ENCODE measurements at regions not wholly inside any gene's neighbourhood (a gene's known extent, or its start where the extent isn't known, plus 50 kb on each side); places are given as distances from the start of the nearest gene placed in this dataset.

DNA sequence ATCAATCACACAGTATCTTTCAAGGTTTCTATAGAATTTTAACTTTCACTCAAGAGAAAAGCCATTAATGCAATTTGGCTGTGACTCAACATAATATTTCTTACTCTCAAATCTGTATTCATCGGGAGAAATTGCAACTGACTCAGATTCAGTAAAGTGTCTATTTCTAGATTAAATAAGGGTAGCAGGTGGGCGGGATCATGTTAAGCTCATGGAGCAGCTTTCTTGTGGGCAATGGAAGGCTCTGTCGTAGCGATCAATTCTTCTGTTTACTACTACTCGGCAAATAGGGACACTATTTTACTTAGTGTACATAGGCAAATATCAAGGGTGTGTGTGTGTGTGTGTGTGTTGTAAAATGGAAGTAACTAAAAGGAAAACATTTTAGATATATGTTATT lies 423.6 kb upstream of the NEGR1 start:
- Histone ChIP-seq H3K4me3 (ENCODE audit: insufficient read depth, low read length, poor library complexity, severe bottlenecking) (no peak overlapping the region), H3K27ac (ENCODE audit: low read depth, low read length) (no peak overlapping the region), H3F3A (ENCODE audit: insufficient read depth) (no peaks in the 10 kb centered on the region), H3K9ac (ENCODE audit: low read length) (no peak overlapping the region), H3K36me3 (ENCODE audit: low read length) (no peaks in the 10 kb centered on the region), H3K27me3 (ENCODE audit: low read length) (no peaks in the 10 kb centered on the region), H4K20me1 (ENCODE audit: low read depth, low read length) (no peaks in the 10 kb centered on the region), H3K79me2 (ENCODE audit: insufficient read depth, low read length) (no peaks in the 10 kb centered on the region), H3K4me2 (ENCODE audit: low read depth, low read length, poor library complexity, severe bottlenecking) (no peak overlapping the region), H3K9me3 (ENCODE audit: insufficient read depth, low read length) (no peaks in the 10 kb centered on the region), H3K9me2 (replicated peaks; ENCODE audit: insufficient read depth, low read length) (no peaks in the 10 kb centered on the region), H2AFZ (ENCODE audit: low read depth, low read length, severe bottlenecking) (no peak overlapping the region)
- TF ChIP-seq EZH2phosphoT487 (conservative IDR thresholded peaks at IDR 0.05; ENCODE audit: low read length) (no peak), CTCF (IDR thresholded peaks at IDR 0.05; ENCODE audit: insufficient read depth, low read length, poor library complexity, severe bottlenecking) (no peak)

DNA sequence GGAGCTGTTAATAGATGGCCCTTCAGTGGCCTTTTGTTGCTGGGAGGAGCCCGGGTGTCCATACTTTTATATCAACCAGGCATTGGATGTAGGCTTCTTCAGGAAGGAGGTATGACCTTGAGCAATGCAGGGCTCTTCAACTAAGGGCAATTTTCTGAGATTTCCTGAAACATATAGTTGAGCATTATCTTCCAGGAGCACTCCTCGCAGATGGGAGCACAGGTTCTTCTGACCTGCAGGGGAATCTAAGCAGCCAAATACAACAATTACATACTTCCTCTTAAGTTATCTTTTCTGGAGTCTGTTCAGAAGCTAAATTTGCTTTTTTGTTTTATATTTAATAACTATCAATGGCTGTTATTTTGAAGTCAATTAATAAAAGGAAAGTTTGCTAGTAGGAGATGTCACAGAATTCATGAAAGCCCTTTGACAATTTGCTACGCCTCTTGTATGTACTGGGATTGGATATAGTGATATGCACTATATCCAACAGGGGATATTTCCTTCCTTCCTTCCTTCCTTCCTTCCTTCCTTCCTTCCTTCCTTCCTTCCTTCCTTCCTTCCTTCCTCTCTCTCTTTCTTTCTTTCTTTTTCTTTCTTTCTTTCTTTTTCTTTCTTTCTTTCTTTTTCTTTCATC lies 422.6 kb upstream of the NEGR1 start:
- Histone ChIP-seq H3K9ac (ENCODE audit: low read length) (no peak overlapping the region), H3K9me2 (replicated peaks; ENCODE audit: insufficient read depth, low read length) (no peaks in the 10 kb centered on the region), H3K27me3 (ENCODE audit: low read length) (no peaks in the 10 kb centered on the region), H3K79me2 (ENCODE audit: insufficient read depth, low read length) (no peaks in the 10 kb centered on the region), H3K27ac (ENCODE audit: low read depth, low read length) (no peak overlapping the region), H3F3A (ENCODE audit: insufficient read depth) (no peaks in the 10 kb centered on the region), H2AFZ (ENCODE audit: low read depth, low read length, severe bottlenecking) (no peak overlapping the region), H3K4me2 (ENCODE audit: low read depth, low read length, poor library complexity, severe bottlenecking) (no peak overlapping the region), H3K4me3 (ENCODE audit: insufficient read depth, low read length, poor library complexity, severe bottlenecking) (no peak overlapping the region), H3K9me3 (ENCODE audit: insufficient read depth, low read length) (no peaks in the 10 kb centered on the region), H4K20me1 (ENCODE audit: low read depth, low read length) (no peaks in the 10 kb centered on the region), H3K36me3 (ENCODE audit: low read length) (no peaks in the 10 kb centered on the region)
- no peak for TF ChIP-seq CTCF (IDR thresholded peaks at IDR 0.05; ENCODE audit: insufficient read depth, low read length, poor library complexity, severe bottlenecking)
- no peak for TF ChIP-seq EZH2phosphoT487 (conservative IDR thresholded peaks at IDR 0.05; ENCODE audit: low read length)

DNA sequence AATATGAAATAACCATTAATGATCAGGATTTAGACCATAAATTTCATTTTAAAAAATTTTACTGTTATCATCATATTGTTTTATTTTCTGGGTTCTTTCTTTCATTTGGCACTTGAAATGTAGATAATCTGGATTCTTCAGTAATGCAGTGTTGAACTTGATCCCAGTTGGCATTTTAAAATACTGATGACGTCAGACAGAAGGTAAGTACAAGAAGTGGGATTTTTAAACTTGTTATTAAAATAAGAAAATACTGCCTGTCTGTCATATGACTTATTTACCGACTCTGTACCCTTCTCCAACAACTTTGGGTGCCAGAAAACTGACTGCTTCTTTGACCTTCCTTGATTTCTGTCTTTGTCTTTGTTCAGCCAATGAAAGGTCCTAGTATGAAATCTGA lies 415.1 kb upstream of the NEGR1 start:
- Histone ChIP-seq H3K9me2 (replicated peaks; ENCODE audit: insufficient read depth, low read length) (no peaks in the 10 kb centered on the region), H4K20me1 (ENCODE audit: low read depth, low read length) (no peaks in the 10 kb centered on the region), H3K4me3 (ENCODE audit: insufficient read depth, low read length, poor library complexity, severe bottlenecking) (no peak overlapping the region), H3K4me2 (ENCODE audit: low read depth, low read length, poor library complexity, severe bottlenecking) (no peak overlapping the region), H2AFZ (ENCODE audit: low read depth, low read length, severe bottlenecking) (no peak overlapping the region), H3K27ac (ENCODE audit: low read depth, low read length) (no peak overlapping the region), H3K79me2 (ENCODE audit: insufficient read depth, low read length) (no peaks in the 10 kb centered on the region), H3K9me3 (ENCODE audit: insufficient read depth, low read length) (no peaks in the 10 kb centered on the region), H3F3A (ENCODE audit: insufficient read depth) (no peaks in the 10 kb centered on the region), H3K36me3 (ENCODE audit: low read length) (no peaks in the 10 kb centered on the region), H3K27me3 (ENCODE audit: low read length) (no peaks in the 10 kb centered on the region), H3K9ac (ENCODE audit: low read length) (no peak overlapping the region)
- TF ChIP-seq EZH2phosphoT487 (conservative IDR thresholded peaks at IDR 0.05; ENCODE audit: low read length) (no peak), CTCF (IDR thresholded peaks at IDR 0.05; ENCODE audit: insufficient read depth, low read length, poor library complexity, severe bottlenecking) (no peak)
